ENCODE measurements at regions not wholly inside any gene's neighbourhood (a gene's known extent, or its start where the extent isn't known, plus 50 kb on each side); places are given as distances from the start of the nearest gene placed in this dataset.
"Not testable (repeated sequence)": the region's sequence is repeated elsewhere in the genome, so short reads cannot be mapped to it uniquely, and the experiment has no call there.

GRCh38 chr18:34280000-34280399 lies 55.3 kb upstream of the NOL4 start:
- DNase-seq: no peak

- DNase-seq: no peak
Observed at GRCh38 chr18:34280653-34281052, 55.9 kb upstream of the NOL4 start.

DNA sequence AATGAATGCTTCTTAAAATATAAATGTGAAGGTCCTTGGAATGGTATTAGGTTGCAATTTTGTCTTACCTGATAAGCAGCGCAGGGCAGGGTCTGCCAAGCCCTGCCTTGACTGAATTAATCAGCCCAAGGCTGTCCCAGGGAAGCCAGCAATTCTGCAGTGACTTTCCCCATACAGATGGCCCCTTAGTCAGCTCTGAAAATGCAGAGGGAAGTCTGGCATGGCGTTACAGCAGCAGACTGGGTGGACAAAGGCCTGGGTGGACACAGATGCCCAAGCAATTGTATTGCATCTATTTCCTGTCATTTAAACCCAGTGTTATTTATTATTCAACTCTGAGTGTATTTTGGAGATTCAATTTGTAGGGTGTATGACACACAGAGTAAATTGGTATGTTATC lies 56.6 kb upstream of the NOL4 start:
- DNase-seq: no peak

DNA sequence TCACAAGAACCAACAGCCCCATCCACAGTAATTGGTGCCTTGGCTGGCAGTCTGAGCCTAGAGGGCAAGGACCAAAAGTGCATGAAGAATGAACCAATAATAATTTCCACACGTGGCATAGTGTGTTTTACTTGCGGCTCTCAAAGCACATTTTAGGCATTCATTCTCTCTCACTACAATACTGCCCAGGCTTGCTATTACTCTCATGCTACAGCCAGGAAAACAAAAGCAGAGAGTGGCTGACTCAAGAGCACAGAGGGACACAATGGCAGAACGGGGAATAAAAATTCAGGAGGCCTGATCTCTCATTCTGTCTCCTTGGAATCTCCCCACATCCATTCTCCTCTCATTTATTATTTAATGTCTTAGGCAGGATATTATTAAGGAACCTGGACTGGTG lies 57.0 kb upstream of the NOL4 start:
- no peak for DNase-seq

DNA sequence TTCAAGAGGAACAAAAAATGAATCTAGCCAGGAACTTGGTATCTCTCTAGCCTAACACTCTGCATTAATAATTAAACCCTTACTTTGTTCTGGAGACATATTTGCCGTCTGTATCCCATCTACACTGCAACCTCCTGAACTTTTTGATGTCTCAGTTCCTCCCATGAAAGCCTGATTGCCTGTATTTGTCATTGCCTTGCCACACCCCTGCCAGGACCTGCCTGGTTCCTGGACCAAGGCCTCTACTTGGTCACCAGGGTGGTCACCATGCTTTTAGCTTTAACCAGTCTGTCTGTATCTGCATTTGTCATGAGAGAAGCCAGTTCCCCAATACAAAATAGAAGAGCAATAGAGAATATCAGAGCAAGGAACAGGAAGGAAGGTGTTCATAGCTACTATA lies 58.8 kb upstream of the NOL4 start:
- DNase-seq: no peak

DNA sequence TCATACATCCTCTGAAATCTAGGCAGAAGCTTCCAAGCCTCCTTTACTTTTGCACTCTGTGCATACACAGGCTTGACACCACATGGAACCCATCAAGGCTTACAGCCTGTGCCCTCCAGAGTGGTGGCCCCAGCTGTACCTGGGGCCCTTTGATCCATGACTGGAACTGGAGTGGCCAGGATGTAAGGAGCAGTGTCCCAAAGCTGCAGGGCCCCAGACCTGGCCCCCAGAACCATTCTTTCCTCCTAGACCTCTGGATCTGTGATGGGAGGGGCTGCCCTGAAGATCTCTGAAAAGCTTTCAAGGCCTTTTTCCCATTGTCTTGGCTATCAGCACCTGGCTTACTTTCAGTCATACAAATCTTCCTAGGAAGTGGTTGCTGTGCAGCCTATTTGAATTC lies 63.1 kb upstream of the NOL4 start:
- no peak for DNase-seq

DNA sequence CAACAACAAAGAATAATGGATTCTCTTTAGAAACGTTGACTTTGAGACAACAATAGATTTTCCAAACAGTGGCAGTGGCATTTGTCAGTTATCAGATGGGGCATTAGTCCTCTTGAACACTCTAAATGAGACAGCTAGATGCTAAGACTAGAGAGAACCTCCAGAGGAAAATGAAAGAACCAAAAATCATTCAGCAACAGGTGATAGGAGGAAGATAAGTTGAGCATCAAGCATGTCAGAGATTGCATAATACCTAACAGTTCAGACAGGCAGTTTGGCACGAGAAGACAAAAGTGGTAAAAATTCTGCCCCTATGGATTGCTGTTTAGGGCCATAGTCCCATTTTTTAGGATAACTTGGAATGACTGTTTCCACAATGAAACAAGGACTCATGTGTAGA lies 67.9 kb upstream of the NOL4 start:
- DNase-seq: no peak

DNA sequence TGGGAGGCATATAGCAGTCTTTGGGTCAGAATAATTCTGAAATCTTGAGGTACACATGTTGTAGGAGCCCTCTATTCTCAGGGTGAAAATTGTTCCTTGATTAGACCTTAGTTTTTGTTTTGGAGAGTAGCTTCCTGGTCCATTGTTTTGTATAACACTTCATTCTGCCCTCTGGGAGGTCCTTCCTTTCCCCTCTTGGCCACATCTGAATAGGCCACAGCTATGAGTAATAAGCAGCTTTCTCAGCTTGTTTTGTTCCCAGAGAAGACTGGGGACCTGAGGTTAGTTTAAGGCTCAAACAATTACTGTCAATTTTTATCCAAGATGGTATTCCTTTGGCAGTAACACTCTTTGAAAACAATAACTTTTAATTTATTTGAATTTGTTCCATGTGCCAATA lies 72.6 kb upstream of the NOL4 start:
- no peak for DNase-seq

GRCh38 chr18:34299828-34300227 lies 75.1 kb upstream of the NOL4 start:
- no peak for DNase-seq

GRCh38 chr18:34311468-34311867 lies 86.8 kb upstream of the NOL4 start:
- no peak for DNase-seq

GRCh38 chr18:34314847-34315246 lies 90.1 kb upstream of the NOL4 start:
- DNase-seq: no peak

DNA sequence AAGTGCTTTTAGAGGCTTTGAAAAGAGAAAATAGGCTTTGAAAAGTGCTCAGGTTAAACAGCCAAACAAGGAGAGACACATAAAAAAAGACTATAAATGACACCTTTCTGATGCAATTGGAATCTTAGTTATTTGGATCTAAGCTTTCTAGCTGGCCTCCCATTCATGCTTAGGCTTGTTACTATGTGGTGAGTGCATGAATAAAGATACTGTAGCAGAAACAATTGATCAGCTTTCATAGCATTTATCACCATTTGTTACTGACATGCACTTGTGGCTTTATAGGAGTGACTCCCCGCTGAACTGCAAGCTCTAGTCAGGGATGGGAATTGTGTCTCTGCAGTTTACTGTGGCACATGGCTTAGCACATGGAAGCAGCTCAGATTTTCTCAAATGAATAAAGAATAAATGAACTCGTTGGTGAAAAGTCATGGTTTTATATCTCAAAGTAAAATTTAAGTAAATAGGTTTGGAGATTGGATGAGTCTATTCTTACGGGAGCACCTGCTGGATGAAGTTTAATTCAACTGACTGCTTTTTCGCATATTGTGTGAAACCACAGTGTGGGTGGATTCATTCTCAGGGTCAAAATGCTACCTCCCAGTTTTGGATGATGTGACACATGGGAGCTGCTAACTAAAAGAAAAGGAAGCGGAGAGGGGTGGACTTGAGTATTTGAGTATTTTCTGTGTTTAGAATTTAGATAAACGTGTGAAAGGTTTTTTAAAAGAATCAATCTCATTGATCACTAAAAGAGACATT lies 91.1 kb upstream of the NOL4 start:
- no peak for DNase-seq

DNA sequence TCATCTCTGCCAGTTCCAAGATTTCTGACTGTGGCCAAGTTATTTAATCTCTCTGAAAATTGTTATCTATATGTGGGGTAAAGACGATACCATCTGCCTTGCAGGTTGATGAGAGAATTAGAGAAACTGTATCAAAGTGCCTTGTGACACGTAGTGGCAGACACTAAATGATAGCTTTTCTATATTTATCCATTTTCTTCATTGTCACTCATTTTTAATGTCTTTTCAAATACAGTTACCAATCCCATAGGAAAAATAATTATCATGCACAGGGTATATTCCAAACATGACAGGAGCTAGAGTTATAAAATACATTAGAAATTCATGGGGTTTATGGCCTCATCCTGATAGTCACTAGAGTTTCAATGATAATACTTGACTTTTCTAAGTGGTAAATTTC lies 95.6 kb upstream of the NOL4 start:
- DNase-seq: no peak

GRCh38 chr18:34321066-34321465 lies 96.4 kb upstream of the NOL4 start:
- no peak for DNase-seq

- DNase-seq: no peak
Observed at GRCh38 chr18:34322365-34323289, 97.9 kb upstream of the NOL4 start.

DNA sequence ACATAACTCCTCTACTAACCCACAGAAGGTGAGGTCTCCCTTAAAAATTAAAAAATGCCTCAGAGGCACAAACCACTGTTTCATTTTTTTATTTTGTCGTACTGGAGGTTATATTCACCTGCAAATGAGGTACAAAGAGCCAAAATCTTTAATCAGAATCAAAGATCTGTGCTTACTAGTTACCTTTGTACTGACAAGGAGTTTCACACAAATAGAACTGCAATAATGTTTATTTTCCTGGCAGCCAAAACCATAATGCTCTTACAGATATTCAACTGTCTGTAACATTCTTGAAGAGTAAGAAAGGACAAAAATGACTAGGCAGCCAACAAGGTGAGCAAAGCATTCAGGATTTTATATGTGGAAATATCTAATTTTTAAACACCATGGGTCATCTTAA lies 105.1 kb upstream of the NOL4 start:
- DNase-seq: no peak

DNA sequence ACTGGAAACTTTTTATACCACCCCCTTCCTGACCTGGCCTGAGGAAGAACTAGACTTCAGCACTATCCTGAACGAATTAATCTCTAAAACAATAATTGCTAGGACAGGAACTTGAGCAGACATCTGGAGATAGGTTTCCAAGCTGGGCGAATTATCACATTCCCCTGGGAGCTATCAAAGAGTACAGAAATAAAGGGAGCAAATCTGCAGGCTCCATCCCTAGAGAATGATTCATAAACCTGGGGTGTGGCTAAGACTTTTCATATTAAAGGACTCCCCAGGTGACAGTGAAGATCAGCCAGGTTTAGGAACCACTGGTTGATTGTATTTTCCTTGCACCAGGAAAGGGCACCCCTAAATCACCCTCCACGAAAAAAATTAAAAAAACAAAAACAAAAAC lies 105.6 kb upstream of the NOL4 start:
- DNase-seq: no peak

- DNase-seq: not testable (repeated sequence)
Observed at GRCh38 chr18:34330907-34331306, 106.2 kb upstream of the NOL4 start.

GRCh38 chr18:34331343-34331742 lies 106.6 kb upstream of the NOL4 start:
- not testable (repeated sequence) for DNase-seq

DNA sequence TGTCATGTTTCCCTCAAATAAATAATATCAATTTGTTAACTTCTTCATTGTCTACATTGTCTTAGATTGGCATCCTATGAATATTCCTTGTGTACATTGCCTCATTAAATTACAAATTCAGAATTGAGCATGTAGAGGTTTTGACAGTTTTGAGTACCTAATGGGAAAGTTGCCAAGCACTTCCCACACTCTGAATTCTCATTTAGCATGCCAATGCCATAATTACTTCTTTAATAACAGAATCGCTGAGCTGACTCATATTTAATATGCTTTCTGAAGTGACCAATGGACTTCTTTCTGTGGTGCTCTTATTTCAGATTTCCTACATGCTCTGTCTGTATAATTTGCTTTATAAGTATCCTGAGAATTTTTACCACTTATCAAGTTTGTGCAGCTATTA lies 114.4 kb upstream of the NOL4 start:
- no peak for DNase-seq

- DNase-seq: no peak
Observed at GRCh38 chr18:34342960-34343359, 118.2 kb upstream of the NOL4 start.

DNA sequence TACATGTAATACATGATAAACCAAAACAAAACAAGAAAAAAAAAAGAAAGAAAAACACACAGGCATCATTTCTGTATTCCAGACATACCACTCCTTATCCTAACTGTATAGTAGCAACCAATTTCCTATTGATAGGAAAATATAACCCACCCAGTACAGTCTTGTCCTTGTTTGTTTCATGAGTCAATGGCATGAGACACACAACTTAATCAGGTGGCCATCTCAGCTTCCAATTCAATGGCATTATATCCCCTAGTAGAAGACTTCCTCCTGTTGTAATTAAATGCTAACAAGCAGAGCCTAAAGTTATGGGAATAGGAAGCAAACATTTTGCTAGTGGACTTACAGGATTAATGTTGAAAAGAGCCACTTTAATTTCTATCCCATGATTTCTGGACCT lies 121.0 kb upstream of the NOL4 start:
- DNase-seq: no peak

DNA sequence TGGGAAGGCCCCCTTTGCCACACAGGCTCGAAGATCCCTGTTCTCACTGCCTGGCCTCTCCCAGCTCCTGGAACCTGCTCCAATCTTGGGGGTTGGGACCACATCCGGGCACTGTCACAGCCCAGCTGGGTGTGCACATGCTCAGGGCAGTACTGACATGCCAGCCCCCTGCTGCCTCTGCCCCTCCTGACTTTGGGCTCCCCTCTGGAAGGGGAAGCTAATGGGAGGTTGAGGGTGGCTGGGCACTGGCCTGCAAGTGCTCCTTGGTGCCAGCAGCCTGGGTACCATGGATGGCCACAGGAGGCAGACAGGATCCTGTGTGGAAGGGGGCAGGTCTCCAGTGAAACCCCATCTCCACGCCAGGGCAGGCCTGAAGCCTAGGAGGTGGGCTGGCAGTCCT lies 126.1 kb upstream of the NOL4 start:
- no peak for DNase-seq

DNA sequence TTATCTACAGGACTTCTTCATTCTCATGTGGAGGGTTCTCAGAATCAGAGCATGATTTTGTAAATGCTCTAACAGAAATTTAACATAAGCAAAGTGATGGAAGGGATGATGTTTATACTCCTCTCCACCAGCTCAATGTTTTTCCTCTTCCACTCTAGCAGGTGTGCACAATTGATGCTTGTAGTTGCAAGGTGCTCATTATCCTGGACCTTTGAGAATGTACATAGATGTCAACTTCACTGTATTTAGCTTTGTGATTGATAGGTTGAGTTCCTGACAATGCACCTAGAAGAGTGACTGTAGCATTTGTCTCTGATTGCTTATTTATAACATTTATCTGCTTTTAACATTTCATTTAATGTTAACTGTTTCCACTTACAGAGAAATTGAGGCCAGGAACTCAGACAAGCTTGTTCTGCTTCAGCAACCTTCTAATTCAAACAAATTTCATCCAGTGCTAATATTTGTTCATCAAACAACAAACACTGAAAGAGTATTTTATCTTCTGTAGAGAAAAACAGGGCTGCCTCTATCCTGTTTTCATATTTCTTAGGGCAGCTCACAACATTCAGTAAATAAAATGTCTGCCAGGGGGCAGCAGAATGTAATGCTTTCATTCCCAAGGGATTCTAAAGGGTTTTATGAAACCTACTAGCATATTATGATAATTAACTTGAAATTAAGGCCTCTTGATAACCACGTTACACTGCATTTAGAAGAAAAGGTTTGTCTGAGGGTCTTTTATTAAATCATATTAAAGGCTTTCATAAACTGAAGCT lies 127.9 kb upstream of the NOL4 start:
- no peak for DNase-seq
